Panc1 (cell line): ENCODE measurements at regions not wholly inside any gene's neighbourhood (a gene's known extent, or its start where the extent isn't known, plus 50 kb on each side); places are given as distances from the start of the nearest gene placed in this dataset.

ENCODE experiments used
- ATAC-seq: fragments of 200-7000 bp; cut with Tn5 transposase; 2 replicates; pipeline ENCODE4 v1.9.1; 2020; ENCODE audit warnings: mild to moderate bottlenecking, moderate library complexity
- BruUV-seq: library from RNA; stranded (reverse); fragments of 400-500 nt; replicated peaks from 2 replicates; lab custom pipeline; 2021; lab: Mats Ljungman, UMichigan
- CTCF ChIA-PET: fragments of 300-600 bp; sonication (Branson Sonifier 250); formaldehyde crosslinking; loops from one replicate; lab custom pipeline; 2022; ENCODE audit warnings: antibody characterized with exemption; lab: Charles Lee
- POLR2A ChIA-PET: fragments of 300-600 bp; sonication (Branson Sonifier 250); formaldehyde crosslinking; loops from one replicate; lab custom pipeline; 2022; ENCODE audit warnings: antibody characterized with exemption; lab: Charles Lee
- DNase-seq: peaks from one replicate; pipeline ENCODE4 v3.0.0-alpha.2; 2010; ENCODE audit warnings: low read depth, low spot score
- H3K27ac ChIP-seq: 2 replicates; pipeline ENCODE4 v1.5.1; 2011; ENCODE audit warnings: mild to moderate bottlenecking, low read length, inconsistent platforms
- H3K27me3 ChIP-seq: fragments of 200-500 bp; sonication (Bioruptor generic); 2 replicates; pipeline ENCODE4 v1.6.0; 2014; ENCODE audit warnings: low read length, inconsistent platforms; ENCODE audit not compliant: control insufficient read depth, insufficient read depth
- H3K36me3 ChIP-seq: fragments of 200-500 bp; sonication (Bioruptor generic); 2 replicates; pipeline ENCODE4 v1.5.1; 2014; ENCODE audit warnings: inconsistent platforms, mild to moderate bottlenecking, low read length, moderate library complexity; ENCODE audit not compliant: control insufficient read depth, insufficient read depth
- H3K4me1 ChIP-seq: 2 replicates; pipeline ENCODE4 v1.5.1; 2011; ENCODE audit warnings: inconsistent platforms, mild to moderate bottlenecking, low read length, moderate library complexity; ENCODE audit not compliant: control insufficient read depth, insufficient read depth
- H3K4me3 ChIP-seq, 2 experiments: 2 replicates each; pipeline ENCODE4 v1.5.1; 2011 to 2012; ENCODE audit warnings: low read depth in 2 of 2, low read length in 2 of 2, mild to moderate bottlenecking in 2 of 2, inconsistent platforms in 1 of 2, moderate library complexity in 1 of 2
- H3K9me3 ChIP-seq: fragments of 200-500 bp; sonication (Bioruptor generic); 2 replicates; pipeline ENCODE4 v1.5.1; 2014; ENCODE audit warnings: low read depth, mild to moderate bottlenecking, inconsistent platforms, low read length, moderate library complexity; ENCODE audit not compliant: control insufficient read depth, insufficient read depth
- POLR2AphosphoS5 ChIP-seq: IDR thresholded peaks from 2 replicates; pipeline ENCODE4 v1.6.1; 2012; ENCODE audit warnings: mild to moderate bottlenecking, low read depth, low read length, moderate library complexity
- SIN3A ChIP-seq: IDR thresholded peaks from 2 replicates; pipeline ENCODE4 v1.6.1; 2012; ENCODE audit warnings: low read depth, mild to moderate bottlenecking, low read length, moderate library complexity, borderline replicate concordance; ENCODE audit not compliant: insufficient read depth
- TCF7L2 ChIP-seq: IDR thresholded peaks from 2 replicates; pipeline ENCODE4 v1.6.1; 2011; ENCODE audit warnings: mild to moderate bottlenecking, low read depth, low read length, inconsistent platforms
- in situ Hi-C: cut with HindIII; loops from 2 replicates; pipeline ENCODE4 v1.10.0; 2016; ENCODE audit warnings: low sequenced_read_pairs, low pct_unique_long_range_greater_than_20kb
- intact Hi-C: fragments of 100-400 bp; cut with micrococcal nuclease; formaldehyde crosslinking; loops from one replicate; pipeline ENCODE4 v1.10.0; 2022; ENCODE audit not compliant: unreplicated experiment
- TF ChIP-seq, protein P1 (sequence below), 2 experiments: IDR thresholded peaks; 2 replicates each; pipeline ENCODE4 v1.6.1; 2011 to 2012; ENCODE audit warnings: low read depth in 2 of 2, control low read depth in 1 of 2, low read length in 1 of 2, mild to moderate bottlenecking in 1 of 2, moderate library complexity in 1 of 2; ENCODE audit not compliant: insufficient read depth in 1 of 2
- TF ChIP-seq, protein P2 (sequence below): fragments of 450-650 bp; IDR thresholded peaks from 2 replicates; pipeline ENCODE4 v1.5.1; 2017; ENCODE audit warnings: mild to moderate bottlenecking

- no peak for ATAC-seq
- TF ChIP-seq SIN3A (no peak), TCF7L2 (no peak), POLR2AphosphoS5 (no peak)
- TF ChIP-seq, protein P1, sequence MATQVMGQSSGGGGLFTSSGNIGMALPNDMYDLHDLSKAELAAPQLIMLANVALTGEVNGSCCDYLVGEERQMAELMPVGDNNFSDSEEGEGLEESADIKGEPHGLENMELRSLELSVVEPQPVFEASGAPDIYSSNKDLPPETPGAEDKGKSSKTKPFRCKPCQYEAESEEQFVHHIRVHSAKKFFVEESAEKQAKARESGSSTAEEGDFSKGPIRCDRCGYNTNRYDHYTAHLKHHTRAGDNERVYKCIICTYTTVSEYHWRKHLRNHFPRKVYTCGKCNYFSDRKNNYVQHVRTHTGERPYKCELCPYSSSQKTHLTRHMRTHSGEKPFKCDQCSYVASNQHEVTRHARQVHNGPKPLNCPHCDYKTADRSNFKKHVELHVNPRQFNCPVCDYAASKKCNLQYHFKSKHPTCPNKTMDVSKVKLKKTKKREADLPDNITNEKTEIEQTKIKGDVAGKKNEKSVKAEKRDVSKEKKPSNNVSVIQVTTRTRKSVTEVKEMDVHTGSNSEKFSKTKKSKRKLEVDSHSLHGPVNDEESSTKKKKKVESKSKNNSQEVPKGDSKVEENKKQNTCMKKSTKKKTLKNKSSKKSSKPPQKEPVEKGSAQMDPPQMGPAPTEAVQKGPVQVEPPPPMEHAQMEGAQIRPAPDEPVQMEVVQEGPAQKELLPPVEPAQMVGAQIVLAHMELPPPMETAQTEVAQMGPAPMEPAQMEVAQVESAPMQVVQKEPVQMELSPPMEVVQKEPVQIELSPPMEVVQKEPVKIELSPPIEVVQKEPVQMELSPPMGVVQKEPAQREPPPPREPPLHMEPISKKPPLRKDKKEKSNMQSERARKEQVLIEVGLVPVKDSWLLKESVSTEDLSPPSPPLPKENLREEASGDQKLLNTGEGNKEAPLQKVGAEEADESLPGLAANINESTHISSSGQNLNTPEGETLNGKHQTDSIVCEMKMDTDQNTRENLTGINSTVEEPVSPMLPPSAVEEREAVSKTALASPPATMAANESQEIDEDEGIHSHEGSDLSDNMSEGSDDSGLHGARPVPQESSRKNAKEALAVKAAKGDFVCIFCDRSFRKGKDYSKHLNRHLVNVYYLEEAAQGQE (IDR thresholded peaks at IDR 0.05; ENCODE audit: insufficient read depth in 1 of 2, low read depth in 2 of 2, low read length in 1 of 2), result no peak
- TF ChIP-seq, protein P2, sequence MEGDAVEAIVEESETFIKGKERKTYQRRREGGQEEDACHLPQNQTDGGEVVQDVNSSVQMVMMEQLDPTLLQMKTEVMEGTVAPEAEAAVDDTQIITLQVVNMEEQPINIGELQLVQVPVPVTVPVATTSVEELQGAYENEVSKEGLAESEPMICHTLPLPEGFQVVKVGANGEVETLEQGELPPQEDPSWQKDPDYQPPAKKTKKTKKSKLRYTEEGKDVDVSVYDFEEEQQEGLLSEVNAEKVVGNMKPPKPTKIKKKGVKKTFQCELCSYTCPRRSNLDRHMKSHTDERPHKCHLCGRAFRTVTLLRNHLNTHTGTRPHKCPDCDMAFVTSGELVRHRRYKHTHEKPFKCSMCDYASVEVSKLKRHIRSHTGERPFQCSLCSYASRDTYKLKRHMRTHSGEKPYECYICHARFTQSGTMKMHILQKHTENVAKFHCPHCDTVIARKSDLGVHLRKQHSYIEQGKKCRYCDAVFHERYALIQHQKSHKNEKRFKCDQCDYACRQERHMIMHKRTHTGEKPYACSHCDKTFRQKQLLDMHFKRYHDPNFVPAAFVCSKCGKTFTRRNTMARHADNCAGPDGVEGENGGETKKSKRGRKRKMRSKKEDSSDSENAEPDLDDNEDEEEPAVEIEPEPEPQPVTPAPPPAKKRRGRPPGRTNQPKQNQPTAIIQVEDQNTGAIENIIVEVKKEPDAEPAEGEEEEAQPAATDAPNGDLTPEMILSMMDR, result no peak
These were observed 161.6 kb upstream of the CD180 start for GRCh38 chr5:67358186-67358585.

GRCh38 chr5:67355120-67355713 lies 158.6 kb upstream of the CD180 start:
- POLR2A ChIA-PET, result no interaction called here
- Histone ChIP-seq H3K4me1 (no peaks in the 10 kb centered on the region), H3K27ac (no peak overlapping the region), H3K9me3 (no peaks in the 10 kb centered on the region), H3K4me3 (no peak overlapping the region), H3K27me3 (no peaks in the 10 kb centered on the region), H3K36me3 (no peaks in the 10 kb centered on the region)
- no peak for DNase-seq
- CTCF ChIA-PET, result no interaction called here
- TF ChIP-seq TCF7L2, result no peak
- no peak for TF ChIP-seq SIN3A
- TF ChIP-seq, protein P2, result no peak
- TF ChIP-seq, protein P1 (IDR thresholded peaks at IDR 0.05; ENCODE audit: insufficient read depth in 1 of 2, low read depth in 2 of 2, low read length in 1 of 2), result no peak
- no peak for TF ChIP-seq POLR2AphosphoS5
- no peak for ATAC-seq
- BruUV-seq, result no TSS peak
- in situ Hi-C loops (no loop called here), intact Hi-C loops (no loop called here)

More at GRCh38 chr5:67358186-67358585, 161.6 kb upstream of the CD180 start:
- ChIA-PET POLR2A (no interaction called here), CTCF (no interaction called here)
- in situ Hi-C loops, result no loop called here
- Histone ChIP-seq H3K27ac (no peak overlapping the region), H3K4me1 (no peaks in the 10 kb centered on the region), H3K9me3 (no peaks in the 10 kb centered on the region), H3K4me3 (no peak overlapping the region), H3K36me3 (no peaks in the 10 kb centered on the region), H3K27me3 (no peaks in the 10 kb centered on the region)
- intact Hi-C loops, result no loop called here
- no peak for DNase-seq
- no TSS peak for BruUV-seq
